ENCODE measurements at regions not wholly inside any gene's neighbourhood (a gene's known extent, or its start where the extent isn't known, plus 50 kb on each side); places are given as distances from the start of the nearest gene placed in this dataset.
A peak's percentile ranks its signal among the peaks of the same experiment; 100 is the strongest.

DNA sequence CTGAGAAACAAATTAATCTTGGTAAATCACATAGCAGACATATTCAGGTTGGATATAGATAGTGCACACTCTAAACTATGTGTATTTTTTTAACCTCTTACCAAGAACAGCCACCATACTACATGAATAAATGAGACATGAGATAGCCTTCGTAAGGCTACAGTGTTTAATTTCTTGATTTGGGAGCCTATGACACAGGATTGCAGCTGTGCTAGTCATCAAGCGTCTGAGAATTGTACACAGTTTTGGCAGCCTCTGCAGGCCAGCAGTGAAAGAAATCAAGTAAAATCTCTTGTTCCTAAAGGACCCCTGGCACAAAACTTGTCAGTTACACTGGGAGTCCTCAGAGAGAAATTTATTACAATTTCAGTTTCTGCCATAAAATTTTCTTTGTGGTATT lies 236.1 kb downstream of the C12orf50 start:
- Histone ChIP-seq H3K27me3 (no peaks in the 10 kb centered on the region), H3K4me1 (no peaks in the 10 kb centered on the region), H3K27ac (no peak overlapping the region), H3K9me3 (no peaks in the 10 kb centered on the region), H3K4me3 (no peak overlapping the region), H3K36me3 (no peaks in the 10 kb centered on the region)
- TF ChIP-seq, protein P1, sequence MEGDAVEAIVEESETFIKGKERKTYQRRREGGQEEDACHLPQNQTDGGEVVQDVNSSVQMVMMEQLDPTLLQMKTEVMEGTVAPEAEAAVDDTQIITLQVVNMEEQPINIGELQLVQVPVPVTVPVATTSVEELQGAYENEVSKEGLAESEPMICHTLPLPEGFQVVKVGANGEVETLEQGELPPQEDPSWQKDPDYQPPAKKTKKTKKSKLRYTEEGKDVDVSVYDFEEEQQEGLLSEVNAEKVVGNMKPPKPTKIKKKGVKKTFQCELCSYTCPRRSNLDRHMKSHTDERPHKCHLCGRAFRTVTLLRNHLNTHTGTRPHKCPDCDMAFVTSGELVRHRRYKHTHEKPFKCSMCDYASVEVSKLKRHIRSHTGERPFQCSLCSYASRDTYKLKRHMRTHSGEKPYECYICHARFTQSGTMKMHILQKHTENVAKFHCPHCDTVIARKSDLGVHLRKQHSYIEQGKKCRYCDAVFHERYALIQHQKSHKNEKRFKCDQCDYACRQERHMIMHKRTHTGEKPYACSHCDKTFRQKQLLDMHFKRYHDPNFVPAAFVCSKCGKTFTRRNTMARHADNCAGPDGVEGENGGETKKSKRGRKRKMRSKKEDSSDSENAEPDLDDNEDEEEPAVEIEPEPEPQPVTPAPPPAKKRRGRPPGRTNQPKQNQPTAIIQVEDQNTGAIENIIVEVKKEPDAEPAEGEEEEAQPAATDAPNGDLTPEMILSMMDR (IDR thresholded peaks at IDR 0.05): no peak
- no peak for ATAC-seq
- intact Hi-C loops (cut with DNase I): no loop called here
- no peak for DNase-seq

DNA sequence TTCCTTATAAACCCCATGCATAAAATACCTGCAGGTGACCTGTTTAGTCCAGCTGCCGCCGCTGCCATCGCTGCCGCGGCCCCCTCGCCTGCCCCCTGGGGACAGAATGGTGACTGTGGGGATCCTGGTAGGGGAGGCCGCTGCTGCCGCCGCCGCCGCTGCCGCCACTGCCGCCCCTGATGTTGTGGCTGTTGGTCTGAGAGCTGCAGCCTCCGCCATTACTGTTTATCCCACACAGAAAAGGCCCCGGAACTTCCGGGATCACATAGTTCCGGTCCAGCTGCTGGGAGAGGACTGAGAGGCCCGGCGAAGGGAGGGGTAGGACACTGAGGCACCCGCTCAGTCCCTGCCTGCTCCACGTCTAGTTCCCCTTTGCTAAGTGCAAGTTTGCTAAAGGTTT lies 244.9 kb downstream of the C12orf50 start:
- H3K4me3 ChIP-seq: no peak overlapping the region
- no peaks in the 10 kb centered on the region for H3K36me3 ChIP-seq
- TF ChIP-seq, protein P1 (IDR thresholded peaks at IDR 0.05): no peak
- H3K4me1 ChIP-seq: no peaks in the 10 kb centered on the region
- no peak overlapping the region for H3K27ac ChIP-seq
- H3K9me3 ChIP-seq: no peaks in the 10 kb centered on the region
- no peak for DNase-seq
- no peak for ATAC-seq
- H3K27me3 ChIP-seq: no peaks in the 10 kb centered on the region
- intact Hi-C loops (cut with DNase I): no loop called here

GRCh38 chr12:87783467-87783866 lies 245.7 kb downstream of the C12orf50 start:
- Histone ChIP-seq H3K36me3 (no peaks in the 10 kb centered on the region), H3K4me3 (no peak overlapping the region), H3K27ac (no peak overlapping the region), H3K27me3 (no peaks in the 10 kb centered on the region), H3K4me1 (no peaks in the 10 kb centered on the region), H3K9me3 (no peaks in the 10 kb centered on the region)
- intact Hi-C loops (cut with DNase I): no loop called here
- DNase-seq: peak; percentile 38
- ATAC-seq: no peak
- TF ChIP-seq, protein P1 (IDR thresholded peaks at IDR 0.05): no peak

GRCh38 chr12:87782838-87783237 lies 246.4 kb downstream of the C12orf50 start:
- ATAC-seq (no peak), DNase-seq (no peak)
- Histone ChIP-seq H3K27ac (no peak overlapping the region), H3K4me3 (no peak overlapping the region), H3K27me3 (no peaks in the 10 kb centered on the region), H3K4me1 (no peaks in the 10 kb centered on the region), H3K9me3 (no peaks in the 10 kb centered on the region), H3K36me3 (no peaks in the 10 kb centered on the region)
- TF ChIP-seq, protein P1 (IDR thresholded peaks at IDR 0.05): no peak
- intact Hi-C loops (cut with DNase I): no loop called here

- intact Hi-C loops (cut with DNase I): no loop called here
- Histone ChIP-seq H3K36me3 (no peaks in the 10 kb centered on the region), H3K4me1 (no peaks in the 10 kb centered on the region), H3K9me3 (no peaks in the 10 kb centered on the region), H3K4me3 (no peak overlapping the region), H3K27me3 (no peaks in the 10 kb centered on the region), H3K27ac (no peak overlapping the region)
- TF ChIP-seq, protein P1 (IDR thresholded peaks at IDR 0.05): no peak
- ATAC-seq: no peak
- no peak for DNase-seq
These were observed 249.2 kb downstream of the C12orf50 start for GRCh38 chr12:87779858-87780498.

DNA sequence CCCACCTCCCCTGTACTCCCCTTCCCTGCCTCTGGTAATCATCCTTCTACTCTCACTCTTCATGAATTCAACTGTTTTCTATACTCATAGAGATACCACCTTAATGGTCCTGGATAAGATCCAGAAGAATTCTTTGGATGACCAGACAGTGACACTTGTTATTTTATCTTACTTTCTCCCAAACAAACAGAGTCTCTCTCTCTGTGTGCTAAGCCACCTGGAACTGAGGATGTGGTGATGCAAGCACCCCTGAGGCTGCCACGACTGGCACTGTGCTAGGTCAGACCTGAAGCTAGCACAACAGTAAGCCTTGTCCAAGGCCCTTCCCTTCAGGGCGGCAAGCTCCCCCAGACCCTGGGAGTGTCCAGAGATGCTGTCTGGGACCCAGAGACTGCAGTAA lies 250.2 kb downstream of the C12orf50 start:
- intact Hi-C loops (cut with DNase I): no loop called here
- H3K4me1 ChIP-seq: no peaks in the 10 kb centered on the region
- no peaks in the 10 kb centered on the region for H3K9me3 ChIP-seq
- H3K4me3 ChIP-seq: no peak overlapping the region
- no peak overlapping the region for H3K27ac ChIP-seq
- TF ChIP-seq, protein P1 (IDR thresholded peaks at IDR 0.05): no peak
- no peaks in the 10 kb centered on the region for H3K27me3 ChIP-seq
- peak; percentile 39 for ATAC-seq
- DNase-seq: no peak
- H3K36me3 ChIP-seq: no peaks in the 10 kb centered on the region

Measured in upper lobe of right lung (tissue), 1 donor.